ENCODE measurements at regions not wholly inside any gene's neighbourhood (a gene's known extent, or its start where the extent isn't known, plus 50 kb on each side); places are given as distances from the start of the nearest gene placed in this dataset.

DNA sequence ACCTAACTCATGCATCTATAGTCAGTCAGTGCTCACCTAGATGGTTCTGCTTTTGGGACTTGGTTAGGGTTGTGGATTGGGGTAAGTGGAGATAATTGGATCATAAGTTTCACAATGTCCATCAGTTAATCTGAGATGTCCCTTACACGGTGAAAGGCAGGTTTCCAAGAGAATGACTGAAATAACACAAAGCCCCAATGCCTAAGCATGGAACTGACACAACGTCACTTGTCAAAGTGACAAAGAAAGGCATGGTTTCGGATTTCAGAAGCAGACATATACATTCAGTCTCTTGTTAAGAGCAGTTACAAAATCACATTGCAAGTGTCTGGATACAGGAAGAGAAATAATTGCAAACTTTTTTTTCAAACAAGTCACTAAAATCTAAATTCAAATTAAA is 1456.9 kb downstream of the TECRL start:
- H3K4me1 Mint-ChIP-seq (ENCODE audit: low read depth), result no peaks in the 10 kb centered on the region

DNA sequence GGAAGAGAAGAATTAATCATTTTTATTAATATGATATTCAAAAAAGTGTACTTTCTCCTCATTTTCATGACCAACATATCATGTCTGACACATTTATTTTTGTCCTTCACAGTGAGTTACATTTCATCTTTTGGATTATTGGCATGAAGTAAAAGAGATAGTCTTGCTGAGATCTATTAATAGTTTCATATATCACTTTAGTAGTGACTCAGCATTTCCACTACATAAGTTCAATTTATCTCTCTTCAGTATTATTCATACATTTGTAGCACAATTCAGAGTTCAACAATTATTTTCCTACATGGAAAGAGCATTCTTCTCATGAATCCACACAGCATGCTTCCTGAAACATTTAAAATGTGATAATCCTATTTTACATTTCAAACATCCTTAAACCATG is 1461.1 kb downstream of the TECRL start:
- H3K9me3 Mint-ChIP-seq, result peaks cover 22% of the 10 kb centered on the region
- ATAC-seq (ENCODE audit: poor library complexity), result no peak
- Histone ChIP-seq H3K4me3 (ENCODE audit: low read length) (no peak overlapping the region), H3K4me1 (ENCODE audit: insufficient read depth, low read length) (no peaks in the 10 kb centered on the region), H3K36me3 (ENCODE audit: insufficient read depth, low read length) (no peaks in the 10 kb centered on the region), H3K27me3 (ENCODE audit: control insufficient read depth in 1 of 2, insufficient read depth in 2 of 2, low read length in 2 of 2) (no peaks in the 10 kb centered on the region), H3K9me3 (ENCODE audit: control insufficient read depth in 1 of 2, insufficient read depth in 1 of 2, low read length in 2 of 2) (no peaks in the 10 kb centered on the region), H3K27ac (ENCODE audit: low read depth in 1 of 2, low read length in 2 of 2) (no peak overlapping the region)
- no peak for DNase-seq
- no peak overlapping the region for H3K4me3 Mint-ChIP-seq
- H3K36me3 Mint-ChIP-seq (ENCODE audit: low read depth), result no peaks in the 10 kb centered on the region
- TF ChIP-seq, protein P1, sequence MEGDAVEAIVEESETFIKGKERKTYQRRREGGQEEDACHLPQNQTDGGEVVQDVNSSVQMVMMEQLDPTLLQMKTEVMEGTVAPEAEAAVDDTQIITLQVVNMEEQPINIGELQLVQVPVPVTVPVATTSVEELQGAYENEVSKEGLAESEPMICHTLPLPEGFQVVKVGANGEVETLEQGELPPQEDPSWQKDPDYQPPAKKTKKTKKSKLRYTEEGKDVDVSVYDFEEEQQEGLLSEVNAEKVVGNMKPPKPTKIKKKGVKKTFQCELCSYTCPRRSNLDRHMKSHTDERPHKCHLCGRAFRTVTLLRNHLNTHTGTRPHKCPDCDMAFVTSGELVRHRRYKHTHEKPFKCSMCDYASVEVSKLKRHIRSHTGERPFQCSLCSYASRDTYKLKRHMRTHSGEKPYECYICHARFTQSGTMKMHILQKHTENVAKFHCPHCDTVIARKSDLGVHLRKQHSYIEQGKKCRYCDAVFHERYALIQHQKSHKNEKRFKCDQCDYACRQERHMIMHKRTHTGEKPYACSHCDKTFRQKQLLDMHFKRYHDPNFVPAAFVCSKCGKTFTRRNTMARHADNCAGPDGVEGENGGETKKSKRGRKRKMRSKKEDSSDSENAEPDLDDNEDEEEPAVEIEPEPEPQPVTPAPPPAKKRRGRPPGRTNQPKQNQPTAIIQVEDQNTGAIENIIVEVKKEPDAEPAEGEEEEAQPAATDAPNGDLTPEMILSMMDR (IDR thresholded peaks at IDR 0.05), result no peak
- no peaks in the 10 kb centered on the region for H3K4me1 Mint-ChIP-seq (ENCODE audit: low read depth)
- CTCF ChIA-PET, result no interaction called here
- no peaks in the 10 kb centered on the region for H3K27me3 Mint-ChIP-seq
- intact Hi-C loops (cut with DNase I, micrococcal nuclease), result no loop called here
- POLR2A ChIA-PET, result no interaction called here
- H3K27ac Mint-ChIP-seq, result no peak overlapping the region

More for the DNA sequence above, 1456.9 kb downstream of the TECRL start:
- Mint-ChIP-seq H3K27me3 (no peaks in the 10 kb centered on the region), H3K27ac (no peak overlapping the region), H3K9me3 (peaks cover 13% of the 10 kb centered on the region), H3K4me3 (no peak overlapping the region), H3K36me3 (ENCODE audit: low read depth) (no peaks in the 10 kb centered on the region)
- POLR2A ChIA-PET, result no interaction called here
- Histone ChIP-seq H3K27ac (ENCODE audit: low read depth in 1 of 2, low read length in 2 of 2) (no peak overlapping the region), H3K36me3 (ENCODE audit: insufficient read depth, low read length) (no peaks in the 10 kb centered on the region), H3K27me3 (ENCODE audit: control insufficient read depth in 1 of 2, insufficient read depth in 2 of 2, low read length in 2 of 2) (no peaks in the 10 kb centered on the region), H3K9me3 (ENCODE audit: control insufficient read depth in 1 of 2, insufficient read depth in 1 of 2, low read length in 2 of 2) (no peaks in the 10 kb centered on the region), H3K4me1 (ENCODE audit: insufficient read depth, low read length) (no peaks in the 10 kb centered on the region), H3K4me3 (ENCODE audit: low read length) (no peak overlapping the region)
- TF ChIP-seq, protein P1 (IDR thresholded peaks at IDR 0.05), result no peak
- ATAC-seq (ENCODE audit: poor library complexity) (no peak), DNase-seq (no peak)
- CTCF ChIA-PET, result no interaction called here
- intact Hi-C loops (cut with DNase I, micrococcal nuclease), result no loop called here

DNA sequence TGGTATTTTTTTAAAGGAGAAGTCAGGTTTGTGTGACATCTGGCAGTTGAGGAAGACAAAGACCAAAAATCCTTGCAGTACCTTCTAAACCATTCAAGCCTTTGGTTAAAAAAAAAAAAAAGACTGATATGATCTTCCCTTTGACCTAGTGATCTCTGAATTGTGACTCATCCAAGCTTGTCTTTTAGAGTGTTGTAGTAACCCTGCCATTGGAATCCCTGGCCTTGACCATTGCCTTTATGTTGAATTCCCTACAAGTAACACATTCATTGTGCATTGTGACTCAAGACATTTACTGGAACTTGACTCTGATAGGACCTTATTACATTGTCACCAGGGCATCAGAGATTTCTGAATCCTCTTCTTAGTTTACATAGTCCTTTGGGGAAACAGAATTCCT is 1469.0 kb downstream of the TECRL start:
- Histone ChIP-seq H3K9me3 (ENCODE audit: control insufficient read depth in 1 of 2, insufficient read depth in 1 of 2, low read length in 2 of 2) (peaks cover 0 to 9% of the 10 kb centered on the region in 2 experiments), H3K36me3 (ENCODE audit: insufficient read depth, low read length) (no peaks in the 10 kb centered on the region), H3K4me3 (ENCODE audit: low read length) (no peak overlapping the region), H3K27ac (ENCODE audit: low read depth in 1 of 2, low read length in 2 of 2) (no peak overlapping the region), H3K4me1 (ENCODE audit: insufficient read depth, low read length) (no peaks in the 10 kb centered on the region), H3K27me3 (ENCODE audit: control insufficient read depth in 1 of 2, insufficient read depth in 2 of 2, low read length in 2 of 2) (no peaks in the 10 kb centered on the region)
- H3K27me3 Mint-ChIP-seq, result no peaks in the 10 kb centered on the region
- ChIA-PET CTCF (no interaction called here), POLR2A (no interaction called here)
- intact Hi-C loops (cut with DNase I, micrococcal nuclease), result no loop called here
- peaks cover 12% of the 10 kb centered on the region for H3K9me3 Mint-ChIP-seq
- H3K4me3 Mint-ChIP-seq, result no peak overlapping the region
- H3K4me1 Mint-ChIP-seq (ENCODE audit: low read depth), result no peaks in the 10 kb centered on the region
- no peak for ATAC-seq (ENCODE audit: poor library complexity)
- no peak for DNase-seq
- TF ChIP-seq, protein P1 (IDR thresholded peaks at IDR 0.05), result no peak
- no peak overlapping the region for H3K27ac Mint-ChIP-seq
- no peaks in the 10 kb centered on the region for H3K36me3 Mint-ChIP-seq (ENCODE audit: low read depth)

All from CD4-positive, alpha-beta T cell (primary cell).